Inflammatory macrophage treated with lipopolysaccharide for 1 hour (primary cell): ENCODE measurements at regions not wholly inside any gene's neighbourhood (a gene's known extent, or its start where the extent isn't known, plus 50 kb on each side); places are given as distances from the start of the nearest gene placed in this dataset.
"Not testable (repeated sequence)": the region's sequence is repeated elsewhere in the genome, so short reads cannot be mapped to it uniquely, and the experiment has no call there.

Source experiments
- DNase-seq, 2 donors: peaks; one replicate each; pipeline ENCODE4 v3.0.0-alpha.2; 2020 to 2022

DNA sequence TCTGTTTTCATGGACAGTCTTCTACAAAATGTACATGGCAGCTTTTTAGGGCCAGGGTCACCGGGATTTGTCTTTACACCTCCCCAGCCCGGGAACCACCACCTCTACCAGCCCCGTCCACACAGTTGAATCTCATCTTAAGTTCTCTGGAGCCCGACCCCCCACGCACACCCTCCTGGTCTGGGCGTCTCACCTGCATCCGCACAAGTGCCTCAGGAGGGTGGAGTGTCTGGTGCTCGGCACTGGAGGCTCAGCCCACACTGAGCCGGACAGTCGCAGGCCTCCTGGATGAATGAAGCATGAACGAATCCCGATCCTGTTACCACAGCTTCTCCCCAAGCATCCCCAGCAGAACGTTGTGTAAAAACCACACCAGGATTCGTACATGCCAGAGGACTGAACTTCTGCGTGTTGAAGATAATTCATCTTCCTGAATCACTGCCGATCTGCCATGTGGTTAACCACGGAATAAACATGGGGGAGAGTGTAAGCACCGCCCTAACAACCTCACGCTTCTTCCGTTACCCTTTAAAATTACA lies 162.0 kb downstream of the RTP5 start:
- DNase-seq = no peak

DNA sequence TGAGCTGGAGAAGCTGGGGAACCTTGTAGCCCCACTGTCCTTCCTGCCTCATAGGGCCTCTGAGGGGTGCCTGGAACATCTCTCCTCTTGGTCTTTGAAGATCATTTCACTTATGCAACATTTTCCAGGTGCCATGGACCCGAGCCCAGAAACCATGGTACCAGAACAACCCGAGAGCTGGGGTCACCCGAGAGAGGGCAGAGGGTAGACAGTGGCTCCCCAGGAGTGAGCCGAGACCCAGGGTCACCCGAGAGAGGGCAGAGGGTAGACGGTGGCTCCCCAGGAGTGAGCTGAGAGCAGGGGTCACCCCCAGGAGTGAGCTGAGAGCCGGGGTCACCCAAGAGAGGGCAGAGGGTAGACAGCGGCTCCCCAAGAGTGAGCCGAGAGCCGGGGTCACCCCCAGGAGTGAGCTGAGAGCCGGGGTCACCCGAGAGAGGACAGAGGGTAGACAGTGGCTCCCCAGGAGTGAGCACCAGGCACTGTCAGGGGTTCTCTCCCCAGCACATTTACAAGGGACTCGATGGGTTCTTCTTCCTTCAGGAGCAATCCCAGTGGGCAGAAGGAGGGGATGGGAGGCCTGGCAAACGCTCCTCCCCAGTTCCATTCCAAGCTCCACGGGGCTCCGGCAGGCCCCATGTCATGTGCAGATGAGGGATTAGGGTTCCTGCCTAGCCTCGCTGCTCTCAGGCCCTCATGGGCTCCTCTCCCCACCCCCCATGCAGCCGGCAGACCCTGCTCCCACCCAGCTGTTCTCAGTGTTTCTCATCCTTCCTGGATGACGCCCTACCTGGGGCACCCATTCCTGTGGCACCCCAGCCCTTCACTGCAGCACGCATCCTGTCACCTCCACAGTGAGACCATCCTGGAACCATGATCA lies 163.5 kb downstream of the RTP5 start:
- no peak for DNase-seq

DNA sequence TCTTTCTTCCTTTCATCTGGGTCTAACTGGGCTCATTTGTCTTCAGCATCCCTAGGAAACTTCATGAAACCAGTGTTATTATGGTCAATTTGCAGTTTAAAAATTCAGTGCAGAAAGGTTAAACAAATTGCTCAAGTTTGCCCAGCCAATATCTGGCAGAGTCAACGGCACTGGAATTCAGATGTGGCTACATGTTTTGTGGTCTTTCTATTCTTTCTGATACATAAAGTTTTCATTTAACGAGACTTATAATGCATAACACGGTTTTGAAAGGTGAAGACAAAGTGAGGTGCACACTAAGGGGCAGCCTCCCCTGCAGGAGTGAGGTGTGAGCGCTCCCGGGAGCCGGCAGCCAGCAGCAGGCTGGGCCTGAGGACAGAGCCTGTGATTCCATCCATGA lies 164.6 kb downstream of the RTP5 start:
- no peak for DNase-seq

DNA sequence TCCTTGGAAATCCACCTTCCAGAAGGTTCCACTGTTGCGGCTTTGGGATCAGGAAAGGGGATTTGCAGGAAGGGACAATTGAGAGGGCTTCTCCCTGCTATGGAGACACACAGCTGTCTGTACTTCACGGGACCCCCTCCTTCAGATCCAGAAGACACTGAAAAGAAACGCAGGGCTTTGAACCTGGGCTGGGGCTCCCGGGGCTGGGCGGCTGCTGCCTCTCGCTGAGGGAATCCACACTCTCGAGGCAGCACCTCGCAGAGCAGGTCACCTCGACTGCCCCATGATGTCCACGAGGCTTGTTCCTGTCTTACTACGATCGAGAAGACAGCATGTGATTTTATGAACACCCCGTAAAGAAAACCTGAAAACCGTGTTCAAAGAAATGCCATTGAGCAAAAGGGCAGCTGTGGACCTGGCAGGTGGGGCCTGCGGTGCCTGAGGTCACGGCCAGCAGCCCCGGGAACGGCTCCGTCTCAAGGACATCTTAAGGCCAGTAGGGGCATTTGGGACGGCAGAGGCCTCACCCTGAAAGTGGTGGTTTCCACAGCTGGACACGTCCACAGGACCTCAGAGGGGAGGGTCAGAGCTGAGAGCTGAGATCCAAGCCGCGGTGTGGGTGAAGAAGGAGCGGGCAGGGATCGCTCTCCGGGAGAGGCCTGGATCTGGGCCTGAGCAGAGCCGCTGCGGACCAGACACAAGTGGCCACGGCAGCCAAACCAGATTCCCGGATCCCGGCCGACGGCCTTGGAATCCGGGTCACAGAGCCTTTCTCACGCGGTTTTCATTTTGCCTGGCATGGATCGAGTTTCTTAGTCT lies 165.7 kb downstream of the RTP5 start:
- no peak for DNase-seq

DNA sequence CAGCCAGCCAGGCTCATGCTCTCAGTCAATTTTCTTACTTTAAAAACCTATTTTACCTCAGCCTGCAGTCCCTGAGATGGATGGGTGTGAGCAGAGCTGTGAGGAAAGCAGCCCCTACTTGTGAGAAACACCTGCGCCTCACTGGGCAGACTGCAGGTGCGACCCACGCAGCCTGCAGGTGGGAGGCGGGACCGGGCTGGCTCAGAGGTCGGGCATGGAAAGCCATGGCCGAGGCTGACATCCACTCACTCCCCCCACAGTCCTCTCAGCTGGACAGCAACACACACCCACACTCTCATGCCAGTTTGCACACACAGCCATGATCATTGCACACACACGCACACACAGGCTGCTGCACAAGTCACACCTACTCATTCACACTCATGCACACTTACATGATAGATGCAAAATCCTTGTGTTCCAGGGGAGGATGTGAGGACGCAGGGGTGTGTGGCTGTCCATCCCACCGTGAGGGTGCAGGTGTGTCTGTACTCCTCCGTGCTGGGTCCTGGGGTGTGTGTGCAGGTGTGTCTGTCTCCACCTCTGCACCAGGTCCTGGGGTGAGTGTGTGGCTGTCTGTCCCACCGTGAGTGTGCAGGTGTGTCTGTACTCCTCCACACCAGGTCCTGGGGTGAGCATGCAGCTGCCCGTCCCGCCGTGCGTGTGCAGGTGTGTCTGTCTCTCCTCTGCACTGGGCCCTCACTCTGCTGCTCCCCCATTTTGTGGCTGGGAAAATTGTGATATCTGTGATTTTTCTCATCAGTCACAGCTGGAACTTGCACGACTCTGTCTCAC lies 166.5 kb downstream of the RTP5 start:
- no peak for DNase-seq

DNA sequence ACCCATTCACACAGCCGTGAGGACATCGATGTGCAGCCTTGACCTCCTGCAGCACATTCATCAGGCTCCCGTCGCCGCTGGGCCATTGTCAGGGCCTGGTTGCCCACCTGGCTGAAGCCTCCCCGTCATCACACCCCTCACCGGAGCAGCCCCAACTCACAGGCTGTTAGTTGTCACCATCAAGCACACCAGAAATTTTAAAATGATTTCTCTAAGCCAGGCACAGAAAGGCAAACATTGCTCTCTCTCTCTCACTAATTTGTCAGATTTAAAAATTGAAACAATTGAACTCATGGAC lies 167.1 kb downstream of the RTP5 start:
- no peak for DNase-seq

DNA sequence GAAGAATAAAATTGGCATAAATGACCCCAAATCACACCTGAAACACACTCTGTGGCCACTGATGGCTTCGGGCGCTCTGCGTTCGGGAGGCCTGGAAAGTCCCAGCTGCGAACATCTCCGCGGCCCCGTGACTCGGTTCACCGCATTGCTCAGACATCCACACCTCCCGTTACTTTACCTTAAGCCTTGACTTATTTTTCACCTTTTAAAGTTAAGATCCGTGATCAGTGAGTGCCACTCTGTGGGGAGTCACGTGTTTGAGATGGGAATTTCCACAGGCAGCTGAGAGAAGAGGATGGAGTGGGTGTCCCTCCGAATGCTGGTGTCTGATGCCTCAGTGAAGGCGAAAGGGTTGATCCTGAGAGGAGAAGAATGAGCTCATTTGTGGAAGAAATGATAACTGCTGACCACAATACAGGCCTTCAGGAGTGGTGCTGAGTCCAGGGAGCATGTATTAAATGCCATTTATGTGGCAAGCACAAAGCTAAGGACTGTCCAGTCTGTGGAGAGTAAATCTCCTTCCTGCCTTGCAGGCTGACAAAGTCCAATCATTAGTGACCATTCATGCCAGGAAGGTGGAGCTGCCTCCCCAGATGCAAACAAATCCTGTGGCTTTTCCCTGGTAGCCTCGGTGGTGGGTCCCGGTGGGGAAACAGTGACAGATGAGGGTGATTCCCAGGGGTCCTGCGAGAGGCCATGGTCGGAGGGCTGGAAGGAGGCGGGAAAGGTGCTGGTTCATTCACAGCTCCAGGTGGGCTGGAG lies 168.8 kb downstream of the RTP5 start:
- peak; percentile 24 to 43 for DNase-seq

DNA sequence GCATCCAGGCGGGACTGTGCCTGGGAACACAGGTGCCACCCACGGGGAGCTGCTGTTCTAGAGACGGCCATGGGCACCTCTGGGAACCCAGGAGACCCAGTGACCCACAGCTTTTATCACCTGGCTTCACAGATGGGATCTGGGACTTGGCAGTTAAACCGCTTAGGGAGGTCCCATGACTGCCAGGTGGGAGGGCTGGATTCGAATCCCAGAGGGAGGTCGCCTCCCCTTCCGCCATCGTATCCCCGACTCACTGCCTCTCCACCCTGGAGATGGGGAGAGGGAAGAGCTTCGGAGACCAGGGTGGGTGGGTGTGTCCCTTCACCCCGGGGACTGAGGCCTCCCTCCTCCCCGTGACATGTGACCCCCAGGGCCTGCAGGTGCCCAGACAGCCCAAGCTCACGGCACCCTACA lies 169.4 kb downstream of the RTP5 start:
- no peak for DNase-seq

DNA sequence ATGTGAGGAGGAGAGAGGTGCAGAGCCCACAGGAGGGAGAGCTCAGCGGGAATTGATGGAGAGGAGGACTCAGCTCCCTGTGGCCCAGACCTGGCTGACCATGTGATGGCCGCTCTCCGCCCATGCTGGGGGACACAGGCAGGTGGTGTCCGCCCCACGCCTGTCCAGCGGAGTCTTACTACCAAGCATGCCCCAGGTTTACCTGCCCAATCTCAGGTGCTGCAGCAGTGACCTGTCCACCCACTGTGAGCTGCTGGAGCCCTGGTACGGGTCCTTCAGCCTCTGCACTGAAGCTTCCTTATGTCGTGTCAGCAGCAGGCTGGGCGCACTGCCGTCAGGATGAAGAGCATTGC lies 170.8 kb downstream of the RTP5 start:
- DNase-seq = no peak

DNA sequence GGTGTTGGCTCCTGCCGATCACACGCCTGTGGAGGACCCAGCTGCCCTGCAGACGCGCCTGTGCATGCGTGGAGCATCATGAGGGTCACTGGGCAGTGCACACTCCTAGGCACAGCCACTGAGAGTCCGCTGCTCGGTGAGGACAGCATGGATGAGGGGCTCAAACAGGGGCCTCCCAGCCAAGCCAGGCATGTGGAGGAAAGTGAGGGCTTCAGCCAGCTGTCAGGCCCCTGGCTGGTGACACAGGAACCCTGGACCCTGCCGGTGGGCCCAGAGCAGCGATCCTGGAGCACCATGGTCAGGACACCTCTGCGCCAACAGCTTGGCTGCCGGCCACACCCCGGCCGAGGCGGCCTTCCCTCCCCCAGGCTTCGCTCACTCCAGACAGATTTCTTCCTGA lies 171.2 kb downstream of the RTP5 start:
- DNase-seq = no peak

DNA sequence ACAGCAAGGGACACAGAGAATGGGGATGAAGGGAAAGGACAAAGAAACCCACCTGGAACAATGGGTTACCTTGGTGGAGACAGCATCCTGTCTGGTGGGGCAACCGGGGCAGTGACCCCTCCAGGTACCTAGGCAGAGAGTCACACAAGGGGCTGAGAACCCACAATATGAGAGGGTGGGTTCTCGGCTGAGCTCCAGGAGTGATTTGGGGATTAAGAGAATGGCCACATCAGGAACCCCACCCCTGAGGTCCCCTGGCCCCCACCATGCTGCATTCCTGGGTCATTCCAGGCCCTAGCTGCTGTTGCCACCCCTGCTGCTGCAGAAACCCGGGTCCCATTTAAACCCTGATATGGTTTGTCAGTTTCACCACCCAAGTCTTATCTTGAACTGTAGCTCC lies 172.3 kb downstream of the RTP5 start:
- DNase-seq = no peak

DNA sequence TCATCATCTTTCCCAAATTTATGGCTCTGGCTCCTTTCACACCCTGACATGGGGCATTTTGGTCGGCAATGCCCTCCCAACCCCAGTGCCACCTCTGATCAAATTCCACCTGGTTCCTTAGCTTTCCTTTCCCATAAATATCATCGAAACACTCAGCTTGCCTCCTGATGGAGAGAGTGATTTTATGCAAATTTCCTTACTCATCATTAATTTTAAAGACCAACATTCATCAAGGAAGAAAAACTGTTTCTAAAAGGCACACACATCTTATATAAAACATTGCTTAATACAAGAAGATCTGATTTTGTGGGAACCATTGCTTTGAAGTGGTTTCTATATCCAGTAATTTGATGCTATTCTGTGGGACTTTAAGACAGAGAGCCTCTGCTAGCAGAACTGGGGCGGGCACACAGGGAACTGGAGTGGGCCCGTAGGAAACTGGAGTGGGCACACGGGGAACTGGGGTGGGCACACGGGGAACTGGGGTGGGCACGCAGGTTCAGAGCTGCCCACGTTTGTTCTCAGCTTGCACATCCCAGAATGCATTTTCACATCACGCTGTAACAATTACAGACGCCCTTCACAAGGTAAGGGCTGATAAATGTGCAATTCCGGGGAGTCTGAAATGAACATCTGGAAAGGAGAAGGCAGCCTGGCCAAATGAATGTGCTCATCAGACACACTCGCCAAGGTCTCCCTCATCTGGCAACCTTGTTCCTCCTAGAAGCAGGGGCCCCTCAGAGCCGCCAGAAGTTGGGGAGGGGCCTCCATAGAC lies 174.2 kb downstream of the RTP5 start:
- DNase-seq = no peak

DNA sequence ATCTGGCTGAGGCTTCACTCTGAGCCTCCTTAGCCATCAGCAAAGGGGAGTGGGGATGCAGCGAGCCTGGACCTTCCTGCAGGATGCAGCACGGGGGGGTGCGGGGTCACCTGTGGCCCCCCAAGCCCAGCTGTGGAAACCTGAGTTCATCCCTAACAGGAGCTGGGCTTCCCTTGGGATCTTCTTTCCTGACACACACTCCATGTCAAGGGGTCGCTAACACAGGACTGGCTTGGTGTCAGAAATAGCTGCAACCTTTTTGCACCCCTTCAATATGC lies 174.7 kb downstream of the RTP5 start:
- DNase-seq = no peak

DNA sequence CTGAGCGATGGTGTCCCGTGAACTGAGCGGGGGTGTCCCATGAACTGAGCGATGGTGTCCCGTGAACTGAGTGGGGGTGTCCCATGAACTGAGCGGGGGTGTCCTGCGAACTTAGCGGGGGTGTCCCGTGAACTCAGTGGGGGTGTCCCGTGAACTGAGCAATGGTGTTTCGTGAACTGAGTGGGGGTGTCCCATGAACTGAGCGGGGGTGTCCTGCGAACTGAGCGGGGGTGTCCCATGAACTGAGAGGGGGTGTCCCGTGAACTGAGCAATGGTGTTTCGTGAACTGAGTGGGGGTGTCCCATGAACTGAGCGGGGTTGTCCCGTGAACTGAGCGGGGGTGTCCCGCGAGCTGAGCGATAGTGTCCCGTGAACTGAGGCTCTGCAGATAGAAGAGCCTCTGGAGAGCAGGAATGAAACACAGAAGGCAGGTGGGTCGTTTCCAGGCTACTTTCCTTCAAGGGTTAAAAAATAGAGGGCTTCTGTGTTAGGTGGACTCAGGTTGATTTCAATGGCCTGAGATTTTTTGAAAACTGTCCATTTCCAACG lies 176.1 kb downstream of the RTP5 start:
- DNase-seq = not testable (repeated sequence)

DNA sequence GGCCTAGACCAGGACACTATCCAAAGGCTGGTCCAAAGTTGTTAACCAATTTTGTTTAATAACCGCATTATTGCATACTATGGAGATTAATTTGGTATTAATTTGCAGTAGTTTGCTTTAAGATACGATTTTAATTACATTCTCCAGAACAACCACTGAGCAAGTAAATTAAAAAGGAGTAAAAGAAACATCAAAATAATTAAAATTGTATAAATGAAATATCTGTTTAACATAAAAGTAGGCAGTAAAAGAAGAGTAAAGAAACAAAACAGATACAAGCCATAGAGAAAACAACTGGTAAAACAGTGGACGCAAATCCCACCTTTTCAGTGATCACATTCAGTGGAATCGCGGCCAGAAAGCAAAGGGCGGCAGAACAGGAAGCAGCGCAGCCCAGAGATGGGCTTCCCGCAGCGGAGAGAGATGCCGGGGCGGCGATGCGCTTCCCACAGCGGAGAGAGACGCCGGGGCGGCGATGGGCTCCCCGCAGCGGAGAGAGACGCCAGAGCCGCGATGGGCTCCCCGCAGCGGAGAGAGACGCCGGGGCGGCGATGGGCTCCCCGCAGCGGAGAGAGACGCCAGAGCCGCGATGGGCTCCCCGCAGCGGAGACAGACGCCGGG lies 176.8 kb downstream of the RTP5 start:
- no peak for DNase-seq

DNA sequence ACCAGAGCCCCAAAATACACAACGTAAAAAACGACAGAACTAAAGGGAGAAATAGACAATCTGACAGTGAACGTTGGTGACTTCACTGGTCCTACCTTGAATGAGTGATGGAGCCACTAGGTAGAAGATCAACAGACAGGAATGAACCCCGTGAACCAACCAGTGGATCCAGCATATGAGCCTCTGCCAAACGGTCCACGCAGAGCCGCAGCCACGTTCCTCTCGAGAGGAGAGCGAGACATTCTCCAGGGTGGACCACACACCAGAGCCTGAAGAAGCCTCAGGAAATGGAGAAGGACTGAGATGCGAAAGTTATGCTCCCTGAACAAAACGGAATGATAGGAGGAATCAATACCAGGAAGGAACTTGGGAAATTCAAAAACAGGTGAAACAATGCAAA lies 178.4 kb downstream of the RTP5 start:
- DNase-seq = no peak

DNA sequence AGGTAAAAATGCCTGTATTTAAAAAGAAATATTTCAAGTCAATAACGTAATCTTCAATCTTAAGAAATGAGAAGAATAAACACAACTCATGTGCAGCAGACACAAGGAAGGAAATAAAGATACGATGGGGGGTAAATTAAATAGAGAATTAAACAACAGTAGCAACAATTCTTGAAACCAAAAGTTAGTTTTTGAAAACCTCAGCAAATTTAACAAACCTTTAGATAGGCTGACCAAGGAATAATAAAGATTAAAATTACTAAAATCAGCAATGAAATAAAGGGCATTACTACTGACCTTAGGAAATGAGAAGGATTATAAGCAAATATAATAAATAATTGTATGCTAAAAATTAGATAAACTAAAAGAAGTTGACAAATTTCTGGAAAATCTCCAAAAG lies 178.9 kb downstream of the RTP5 start:
- no peak for DNase-seq

DNA sequence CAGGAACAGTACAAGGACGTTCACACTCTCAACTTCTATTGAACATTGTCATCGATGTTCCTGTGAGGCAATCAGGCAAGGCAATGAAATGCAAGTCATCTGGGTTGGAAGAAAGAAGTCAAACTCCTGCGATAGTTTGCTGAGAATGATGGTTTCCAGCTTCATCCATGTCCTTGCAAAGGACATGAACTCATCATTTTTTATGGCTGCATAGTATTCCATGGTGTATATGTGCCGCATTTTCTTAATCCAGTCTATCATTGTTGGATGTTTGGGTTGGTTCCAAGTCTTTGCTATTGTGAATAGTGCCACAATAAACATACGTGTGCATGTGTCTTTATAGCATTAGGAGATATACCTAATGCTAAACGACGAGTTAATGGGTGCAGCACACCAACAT lies 180.0 kb downstream of the RTP5 start:
- not testable (repeated sequence) for DNase-seq

DNA sequence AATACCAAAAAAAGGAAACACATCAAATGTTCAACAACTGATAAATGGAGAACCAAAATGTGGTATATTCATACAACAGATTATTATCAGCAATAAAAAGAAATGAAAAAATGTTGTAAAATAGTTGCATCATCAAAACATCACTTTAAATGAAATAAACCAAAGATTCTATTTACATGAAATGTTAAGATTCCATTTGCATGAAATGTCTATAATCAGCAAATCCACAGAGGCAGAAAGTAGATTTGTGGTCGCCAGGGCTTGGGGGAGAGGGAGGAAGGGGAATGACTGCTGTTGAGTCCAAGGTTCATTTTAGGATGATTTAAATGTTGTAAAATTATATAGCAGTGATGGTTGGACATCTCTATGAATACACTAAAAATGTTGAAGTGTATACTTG lies 181.9 kb downstream of the RTP5 start:
- DNase-seq = no peak

DNA sequence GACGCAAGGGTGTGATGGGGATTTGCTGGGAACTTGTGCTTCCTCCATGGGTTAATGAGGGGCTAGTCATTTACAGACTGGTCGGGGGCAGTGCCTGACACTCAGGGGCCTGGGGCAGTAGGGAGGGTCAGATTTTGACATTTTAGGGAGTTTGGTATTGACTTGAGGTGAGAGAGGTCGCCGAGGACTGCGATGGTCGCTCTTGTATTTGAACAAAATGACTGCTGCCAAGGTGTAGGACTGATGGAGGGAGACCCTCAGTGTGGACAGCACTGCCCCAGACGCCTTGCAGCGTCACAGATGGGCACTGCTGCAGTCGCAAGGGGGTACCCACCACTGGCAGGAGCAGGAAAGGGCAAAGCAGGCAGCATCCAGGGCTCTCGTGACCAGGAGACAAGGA lies 182.9 kb downstream of the RTP5 start:
- DNase-seq = no peak

DNA sequence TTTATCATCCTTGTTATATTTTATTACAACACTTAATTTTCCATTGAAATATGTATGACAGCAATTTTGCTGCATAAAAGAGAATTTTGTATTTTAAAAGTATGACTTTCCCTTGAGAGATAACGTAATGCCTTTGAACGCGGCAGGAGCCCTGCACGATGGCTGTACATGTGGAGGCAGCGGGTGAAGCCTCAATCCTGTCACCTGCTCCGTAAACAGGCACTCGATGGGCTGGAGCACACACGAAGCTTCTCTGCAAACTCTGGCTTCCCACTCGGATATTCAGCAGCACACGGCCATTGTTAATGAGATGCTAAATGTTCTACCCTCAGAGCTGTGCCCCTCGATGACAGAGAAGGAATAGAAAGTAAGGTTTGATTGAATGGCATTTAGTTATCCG lies 184.4 kb downstream of the RTP5 start:
- no peak for DNase-seq
